Esophagus (tissue), 2 donors: ENCODE measurements at regions not wholly inside any gene's neighbourhood (a gene's known extent, or its start where the extent isn't known, plus 50 kb on each side); places are given as distances from the start of the nearest gene placed in this dataset.

Experiments
- H3K27ac ChIP-seq, 2 donors: one replicate each; pipeline ENCODE4 v1.5.1; 2013; ENCODE audit warnings: low read depth in 2 of 2, mild to moderate bottlenecking in 2 of 2, inconsistent platforms in 1 of 2, low read length in 1 of 2, moderate library complexity in 1 of 2
- H3K27me3 ChIP-seq, 2 donors: one replicate each; pipeline ENCODE4 v1.6.1; 2013; ENCODE audit warnings: low read length in 2 of 2, control low read depth in 1 of 2, mild to moderate bottlenecking in 1 of 2; ENCODE audit not compliant: insufficient read depth in 2 of 2, control insufficient read depth in 1 of 2
- H3K36me3 ChIP-seq, 2 donors: one replicate each; pipeline ENCODE4 v1.6.1; 2013; ENCODE audit warnings: low read length in 1 of 2; ENCODE audit not compliant: control insufficient read depth in 2 of 2, insufficient read depth in 2 of 2
- H3K4me1 ChIP-seq, 2 donors: one replicate each; pipeline ENCODE4 v1.6.1; 2013; ENCODE audit warnings: low read length in 1 of 2; ENCODE audit not compliant: control insufficient read depth in 2 of 2, insufficient read depth in 2 of 2
- H3K4me3 ChIP-seq, 2 donors: one replicate each; pipeline ENCODE4 v1.5.1; 2013; ENCODE audit warnings: low read length in 2 of 2, mild to moderate bottlenecking in 2 of 2, low read depth in 1 of 2, moderate library complexity in 1 of 2
- H3K9me3 ChIP-seq, 2 donors: one replicate each; pipeline ENCODE4 v1.6.1; 2013; ENCODE audit warnings: mild to moderate bottlenecking in 2 of 2, low read depth in 1 of 2, low read length in 1 of 2, moderate library complexity in 1 of 2; ENCODE audit not compliant: control insufficient read depth in 2 of 2, insufficient read depth in 1 of 2
- WGBS, 2 donors: extraction: QIAGEN DNeasy Blood & Tissue Kit; methylation state at CpG; one replicate each; pipeline ENCODE4 v1.1.7; 2013; 5-methylcytosine and 5-hydroxymethylcytosine counted together
- donor health status: healthy with polysubstance abuse.
- donor health status: Bipolar disorder and iron deficiency.

DNA sequence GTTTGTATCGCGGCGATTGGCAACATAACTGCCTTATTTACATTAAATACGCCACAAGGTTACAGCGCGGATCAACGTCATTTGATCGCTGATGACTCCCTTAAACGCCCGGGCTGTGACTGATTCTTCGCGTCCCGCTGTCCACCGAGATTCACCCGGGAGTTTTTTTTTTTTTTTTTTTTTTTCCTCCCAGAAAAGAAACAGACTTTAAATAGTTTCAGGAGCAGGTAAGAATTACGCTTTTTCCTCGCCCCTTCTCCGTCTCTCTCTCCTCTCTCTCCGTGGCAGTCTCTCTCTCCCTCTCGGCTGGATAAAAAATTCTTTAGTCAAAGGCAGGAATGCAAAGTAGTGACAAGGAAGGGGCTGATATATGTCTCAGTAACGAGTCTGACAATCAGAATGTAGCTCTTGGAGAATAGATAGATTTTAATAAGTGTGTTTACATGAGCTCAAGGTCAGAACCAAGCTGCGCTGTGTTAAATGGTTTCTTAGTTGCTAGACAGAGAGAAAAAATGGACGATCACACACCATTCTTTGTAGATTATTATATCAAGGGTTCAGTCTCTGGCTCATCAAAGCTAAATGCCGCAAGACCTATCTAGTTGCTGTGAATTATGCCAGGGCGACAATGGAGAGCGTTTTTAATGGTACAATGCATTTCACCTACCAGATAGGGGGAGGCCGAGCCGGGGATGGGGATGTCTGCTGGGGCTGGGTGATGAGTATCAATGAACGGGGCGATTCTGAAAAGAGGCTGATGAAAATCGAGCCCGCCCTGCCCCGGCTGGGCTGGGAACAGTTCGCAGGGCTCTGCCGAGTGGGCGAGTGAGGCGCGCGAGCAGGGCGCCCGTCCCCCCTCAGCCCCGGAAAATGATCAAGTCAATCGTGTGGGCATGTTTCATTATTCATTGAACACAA is 147.2 kb upstream of the ZNF536 start:
- WGBS, 2 donors: 5% methylated on average over 42 to 43 of the region's 43 CpGs
- peaks cover 0 to 24% of the 10 kb centered on the region in 2 donors for H3K27me3 ChIP-seq
- H3K9me3 ChIP-seq: no peaks in the 10 kb centered on the region
- peak overlapping the region in 1 of 2 donors; percentile 28 for H3K27ac ChIP-seq
- H3K4me3 ChIP-seq: peak overlapping the region in 1 of 2 donors; percentile 70
- H3K4me1 ChIP-seq: peaks cover 3 to 4% of the 10 kb centered on the region in 2 donors
- no peaks in the 10 kb centered on the region for H3K36me3 ChIP-seq

DNA sequence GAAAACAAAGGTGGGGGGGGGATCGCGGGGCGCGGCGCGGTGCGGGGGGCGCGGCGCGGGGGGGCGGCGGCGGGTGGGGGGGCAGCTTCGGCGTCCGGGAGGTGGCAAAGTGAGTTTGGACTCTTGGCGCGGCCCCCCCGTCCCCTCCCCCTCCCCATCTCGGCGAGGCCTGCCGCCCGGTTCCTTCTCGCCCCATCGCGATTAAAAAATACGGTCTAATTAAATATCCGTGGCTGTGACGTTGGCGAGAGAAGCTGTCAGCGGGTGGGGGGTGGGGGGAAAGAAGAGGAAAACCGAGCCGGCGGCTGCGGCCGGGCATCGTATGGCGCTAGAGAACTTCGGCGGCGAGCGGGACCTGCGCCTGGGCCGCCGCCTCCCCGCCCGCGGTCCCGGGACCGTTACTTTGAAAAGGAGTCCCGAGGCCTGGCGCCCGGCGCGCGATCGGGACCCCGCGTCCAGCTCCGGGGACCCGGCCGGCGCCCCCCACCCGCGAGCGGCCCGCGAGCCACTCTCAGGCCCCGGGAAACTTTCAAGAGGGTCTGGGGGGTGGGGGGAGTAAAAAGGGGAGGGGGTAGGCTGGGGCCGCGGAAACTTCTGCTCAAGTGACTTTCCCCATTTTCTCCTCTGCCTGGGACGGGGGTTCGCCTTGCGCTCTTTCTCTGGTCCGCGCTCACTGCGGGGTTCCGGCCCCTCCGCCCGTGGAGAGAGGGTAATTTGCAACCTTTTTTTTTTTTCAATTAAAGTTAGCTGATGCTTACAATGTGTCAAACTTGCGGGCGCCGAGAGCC is 146.3 kb upstream of the ZNF536 start:
- no peaks in the 10 kb centered on the region for H3K36me3 ChIP-seq
- 1 to 2% methylated on average over 58 to 84 of the region's 84 CpGs for WGBS, 2 donors
- peak overlapping the region; percentile 25 to 70 for H3K4me3 ChIP-seq
- peak overlapping the region; percentile 37 to 47 for H3K27ac ChIP-seq
- H3K27me3 ChIP-seq: peaks cover 0 to 24% of the 10 kb centered on the region in 2 donors
- H3K4me1 ChIP-seq: peaks cover 3 to 4% of the 10 kb centered on the region in 2 donors
- H3K9me3 ChIP-seq: no peaks in the 10 kb centered on the region

DNA sequence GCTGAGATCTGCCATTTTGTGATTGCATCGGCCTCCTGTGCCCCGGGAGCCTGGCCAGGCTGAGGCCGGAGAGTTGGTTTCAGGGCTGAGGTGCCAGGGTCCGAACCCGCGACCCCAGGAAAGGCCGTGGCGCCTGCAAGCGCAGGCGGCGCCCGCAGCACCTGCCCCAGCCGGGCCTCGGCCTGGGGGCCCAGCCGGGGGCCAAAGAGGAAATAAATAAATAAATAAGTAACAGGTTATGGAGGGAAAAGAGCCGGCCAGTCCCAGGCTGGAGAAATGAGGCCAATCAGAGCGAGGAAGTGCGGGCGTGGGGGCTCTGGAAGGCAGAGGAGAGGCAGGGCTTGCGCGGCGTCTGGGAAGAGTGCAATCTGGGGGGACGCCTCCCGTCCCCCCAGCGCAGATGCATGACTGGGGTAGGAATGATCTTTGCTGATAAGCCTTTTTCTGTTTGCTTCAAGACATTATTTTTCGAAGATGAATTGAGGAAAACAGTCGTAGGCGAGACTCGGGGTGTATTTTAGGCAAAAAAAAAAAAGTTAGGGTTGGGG is 145.6 kb upstream of the ZNF536 start:
- H3K27ac ChIP-seq: peak overlapping the region in 1 of 2 donors; percentile 37
- no peaks in the 10 kb centered on the region for H3K9me3 ChIP-seq
- peak overlapping the region; percentile 11 to 70 for H3K4me3 ChIP-seq
- H3K36me3 ChIP-seq: no peaks in the 10 kb centered on the region
- 2 to 3% methylated on average over 29 of the region's 29 CpGs for WGBS, 2 donors
- H3K27me3 ChIP-seq: peaks cover 0 to 24% of the 10 kb centered on the region in 2 donors
- H3K4me1 ChIP-seq: peaks cover 3 to 4% of the 10 kb centered on the region in 2 donors

DNA sequence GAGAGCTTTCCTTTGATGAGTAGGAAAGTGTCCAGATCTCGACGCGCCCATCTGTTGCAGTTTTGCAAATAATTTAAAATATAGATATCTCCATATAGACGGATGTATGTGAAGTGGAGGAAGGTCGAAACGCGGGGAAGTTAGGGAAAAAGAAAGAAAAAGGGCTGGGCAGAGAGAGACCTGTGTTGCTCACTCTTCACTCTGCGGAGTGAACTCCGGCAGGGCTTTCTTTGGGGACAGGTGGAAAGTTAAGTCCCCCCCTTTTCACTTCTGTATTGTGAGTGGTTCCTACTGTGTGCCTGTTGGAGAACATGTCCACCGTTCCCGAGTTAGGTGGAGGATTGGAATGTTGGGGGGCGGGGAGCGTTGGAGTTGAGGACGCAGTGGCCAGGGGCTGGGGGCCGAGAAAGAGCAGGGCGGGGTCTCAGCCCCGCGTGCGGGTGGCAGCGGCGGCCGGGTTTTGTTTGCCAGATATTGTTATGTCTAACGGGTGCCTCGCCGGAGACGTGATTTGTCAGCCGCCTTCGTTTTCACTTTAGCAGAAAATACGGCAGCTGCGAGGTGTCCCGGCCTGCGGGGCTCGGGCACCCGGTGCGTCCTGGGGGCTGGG is 145.1 kb upstream of the ZNF536 start:
- Histone ChIP-seq H3K9me3 (no peaks in the 10 kb centered on the region), H3K4me1 (peaks cover 3 to 4% of the 10 kb centered on the region in 2 donors), H3K27me3 (peaks cover 0 to 24% of the 10 kb centered on the region in 2 donors), H3K27ac (peak overlapping the region; percentile 13 to 68), H3K4me3 (peak overlapping the region; percentile 51 to 70), H3K36me3 (no peaks in the 10 kb centered on the region)
- WGBS, 2 donors: 1% methylated on average over 35 of the region's 35 CpGs

DNA sequence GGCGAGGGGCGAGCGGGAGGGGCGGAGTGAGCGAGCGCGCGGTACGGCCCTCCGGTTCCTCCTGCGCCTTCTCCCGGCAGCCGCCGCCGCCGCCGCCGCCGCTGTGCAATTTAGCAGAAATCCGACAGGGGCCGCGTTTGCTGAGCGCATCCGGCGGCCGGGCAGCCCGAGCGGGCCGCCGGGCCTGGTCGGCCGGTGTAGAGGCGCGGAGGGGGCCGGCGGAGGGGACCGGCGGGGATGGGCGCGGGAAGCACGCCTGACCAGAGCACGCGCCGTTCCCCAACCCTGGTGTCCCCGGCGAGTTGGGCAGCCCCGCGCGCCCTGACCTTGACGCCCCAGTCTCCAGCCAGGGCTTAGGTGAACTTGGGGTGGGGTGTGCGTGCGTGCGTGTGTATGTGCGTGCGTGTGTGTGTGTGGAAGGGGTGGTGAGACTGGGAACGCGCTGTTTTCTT is 144.5 kb upstream of the ZNF536 start:
- H3K27me3 ChIP-seq: peaks cover 0 to 21% of the 10 kb centered on the region in 2 donors
- peaks cover under 1 to 4% of the 10 kb centered on the region in 2 donors for H3K4me1 ChIP-seq
- H3K4me3 ChIP-seq: peak overlapping the region; percentile 51 to 70
- 1% methylated on average over 50 to 57 of the region's 57 CpGs for WGBS, 2 donors
- peak overlapping the region; percentile 62 to 68 for H3K27ac ChIP-seq
- H3K36me3 ChIP-seq: no peaks in the 10 kb centered on the region
- H3K9me3 ChIP-seq: no peaks in the 10 kb centered on the region

DNA sequence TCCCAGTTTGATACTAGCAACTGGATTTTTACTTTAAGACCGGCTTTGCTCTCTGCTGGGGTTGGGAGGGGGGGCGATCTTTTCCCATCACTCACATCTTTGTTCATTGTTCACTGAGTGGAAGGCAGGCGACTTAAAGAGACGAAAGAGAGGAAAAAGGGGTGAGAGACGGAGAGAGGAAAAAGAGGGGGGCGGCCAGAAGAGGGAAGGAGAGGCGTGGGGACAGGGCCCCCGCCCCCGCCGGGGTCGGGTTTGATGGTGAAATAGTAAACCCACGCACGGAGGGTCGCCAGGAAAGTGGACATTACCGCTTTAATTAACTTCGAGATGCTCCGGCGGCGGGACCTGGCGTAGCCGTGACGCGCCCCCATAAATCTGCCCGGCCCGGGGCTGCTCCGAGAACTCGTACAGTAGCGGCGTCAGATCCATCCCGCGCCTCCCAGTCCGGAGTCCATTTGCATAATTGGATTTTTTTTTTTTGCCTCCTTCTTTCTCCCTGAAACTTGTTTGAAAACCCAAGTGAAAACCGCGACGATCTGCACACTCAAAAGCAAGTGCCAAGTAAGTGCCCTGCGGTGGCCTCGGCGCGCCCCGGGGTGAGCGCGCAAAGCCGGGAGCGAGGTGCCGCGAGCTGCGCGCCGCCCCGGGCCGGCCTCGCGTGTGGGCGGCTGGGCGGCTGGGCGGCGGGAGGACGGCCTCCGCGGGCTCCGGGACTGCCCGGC is 143.9 kb upstream of the ZNF536 start:
- peaks cover 0 to 4% of the 10 kb centered on the region in 2 donors for H3K4me1 ChIP-seq
- WGBS, 2 donors: 1 to 2% methylated on average over 62 of the region's 62 CpGs
- peaks cover 0 to 20% of the 10 kb centered on the region in 2 donors for H3K27me3 ChIP-seq
- H3K27ac ChIP-seq: peak overlapping the region; percentile 62 to 68
- peak overlapping the region; percentile 51 to 70 for H3K4me3 ChIP-seq
- H3K9me3 ChIP-seq: no peaks in the 10 kb centered on the region
- no peaks in the 10 kb centered on the region for H3K36me3 ChIP-seq

DNA sequence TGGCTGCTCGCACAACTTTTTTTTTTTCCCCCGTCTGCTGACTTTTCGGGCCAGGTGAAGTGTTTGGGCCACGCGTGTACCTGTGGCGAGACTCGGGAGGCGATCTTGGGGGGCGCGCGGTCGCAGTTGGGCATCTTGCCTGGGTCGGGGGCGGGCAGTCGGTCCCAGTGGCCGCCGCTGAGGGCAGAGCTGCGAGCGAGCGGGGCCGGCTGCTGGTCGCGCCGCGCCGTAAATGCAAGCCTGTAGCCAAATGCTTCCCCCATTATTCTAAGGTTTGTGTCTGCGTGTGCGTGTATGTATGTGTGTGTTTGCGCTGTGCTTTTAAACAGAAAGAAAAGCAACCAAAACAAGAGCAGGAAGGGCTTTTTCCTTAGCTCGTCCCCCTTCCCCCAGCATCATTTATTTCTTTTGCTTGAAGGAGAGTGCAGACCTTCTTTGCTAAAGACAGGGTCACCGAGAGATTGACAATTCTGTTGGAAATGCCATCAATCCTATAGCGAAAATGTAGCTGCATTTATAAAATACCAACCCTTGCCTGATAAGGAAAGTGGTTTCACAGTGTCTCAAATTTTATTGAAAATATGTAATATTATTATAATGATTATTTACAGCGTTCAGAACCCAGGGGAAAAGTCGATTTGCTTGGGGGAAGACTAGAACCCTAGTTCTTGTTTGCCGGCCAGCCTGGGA is 143.2 kb upstream of the ZNF536 start:
- no peaks in the 10 kb centered on the region for H3K9me3 ChIP-seq
- 7 to 8% methylated on average over 34 to 35 of the region's 35 CpGs for WGBS, 2 donors
- H3K27ac ChIP-seq: peak overlapping the region; percentile 38 to 68
- peaks cover 0 to 16% of the 10 kb centered on the region in 2 donors for H3K27me3 ChIP-seq
- peaks cover 0 to 3% of the 10 kb centered on the region in 2 donors for H3K4me1 ChIP-seq
- H3K36me3 ChIP-seq: no peaks in the 10 kb centered on the region
- peak overlapping the region; percentile 35 to 70 for H3K4me3 ChIP-seq

DNA sequence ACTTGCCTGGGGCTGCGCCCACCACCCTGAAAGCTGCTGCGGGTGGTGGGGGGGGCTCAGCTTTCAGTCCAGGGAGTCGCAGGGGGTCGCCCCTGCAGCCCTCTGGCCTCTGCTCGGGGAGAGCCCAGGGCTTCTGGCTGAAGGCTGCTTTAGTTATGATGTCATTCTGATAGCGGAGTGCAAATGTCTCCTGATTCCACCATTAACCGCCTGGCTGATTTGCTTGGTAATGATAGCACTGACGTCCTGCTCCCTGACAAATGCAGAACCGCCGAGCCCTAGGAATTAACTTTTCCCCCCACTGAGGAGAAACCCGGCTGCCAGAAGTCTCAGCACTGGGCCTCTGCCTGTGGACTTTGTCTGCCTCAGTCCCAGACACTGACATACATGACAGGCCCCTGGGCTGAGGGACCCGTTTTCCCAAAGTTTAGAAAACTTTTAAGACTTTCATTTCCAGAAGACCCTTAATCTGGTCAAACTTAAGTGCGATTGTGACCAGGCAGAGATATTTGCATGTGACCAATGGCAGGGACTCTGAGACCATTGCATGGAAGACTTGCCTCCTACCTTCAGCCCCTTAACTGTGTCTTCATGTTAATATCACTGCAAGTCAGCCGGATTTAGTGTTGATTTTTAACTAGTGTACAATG is 142.5 kb upstream of the ZNF536 start:
- 48 to 52% methylated on average over 14 of the region's 14 CpGs for WGBS, 2 donors
- H3K4me1 ChIP-seq: peaks cover 0 to 3% of the 10 kb centered on the region in 2 donors
- no peak overlapping the region for H3K4me3 ChIP-seq
- H3K27me3 ChIP-seq: peaks cover 0 to 16% of the 10 kb centered on the region in 2 donors
- peak overlapping the region in 1 of 2 donors; percentile 38 for H3K27ac ChIP-seq
- H3K9me3 ChIP-seq: no peaks in the 10 kb centered on the region
- no peaks in the 10 kb centered on the region for H3K36me3 ChIP-seq
